ENCODE measurements at regions not wholly inside any gene's neighbourhood (a gene's known extent, or its start where the extent isn't known, plus 50 kb on each side); places are given as distances from the start of the nearest gene placed in this dataset.
"Not testable (repeated sequence)": the region's sequence is repeated elsewhere in the genome, so short reads cannot be mapped to it uniquely, and the experiment has no call there.

DNA sequence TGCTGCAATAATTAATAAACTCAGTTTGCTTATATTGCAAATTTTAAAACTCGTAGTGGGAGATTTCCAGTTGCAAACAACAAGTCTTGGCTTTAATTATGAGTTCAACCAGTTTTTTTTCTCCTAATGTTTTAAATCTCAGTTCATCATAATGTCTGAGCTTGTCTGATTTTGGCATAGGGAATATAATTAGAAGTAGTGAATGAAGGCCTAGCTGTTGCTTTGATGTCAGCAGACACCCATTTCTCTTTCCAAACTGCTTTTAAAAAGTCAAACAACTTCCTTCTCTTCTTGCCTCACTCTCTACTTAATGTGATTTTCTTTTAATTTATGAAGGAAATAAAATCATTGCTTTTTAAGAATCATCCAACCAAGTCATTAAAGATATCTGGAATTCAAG, 1462.1 kb downstream of the DPP10 start:
- DNase-seq: no peak

DNA sequence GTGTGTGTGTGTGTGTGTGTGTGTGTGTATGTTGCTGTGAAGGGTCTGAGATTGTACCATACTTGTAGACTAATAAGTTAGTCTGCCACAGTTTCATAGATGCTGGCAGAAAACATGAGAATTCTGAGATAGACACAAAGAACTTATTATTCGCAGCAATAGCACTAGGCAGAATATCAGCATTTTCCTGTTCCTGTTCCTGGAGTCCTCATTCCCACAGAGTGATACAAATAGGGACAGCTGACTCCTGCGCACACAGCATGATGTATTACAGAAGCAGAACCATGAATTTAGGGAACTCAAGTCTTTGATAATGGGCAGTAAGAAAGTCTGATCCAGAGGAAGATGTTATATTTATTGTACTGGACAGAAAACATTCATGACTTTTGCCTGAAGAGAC, 1466.3 kb downstream of the DPP10 start:
- no peak for DNase-seq

DNA sequence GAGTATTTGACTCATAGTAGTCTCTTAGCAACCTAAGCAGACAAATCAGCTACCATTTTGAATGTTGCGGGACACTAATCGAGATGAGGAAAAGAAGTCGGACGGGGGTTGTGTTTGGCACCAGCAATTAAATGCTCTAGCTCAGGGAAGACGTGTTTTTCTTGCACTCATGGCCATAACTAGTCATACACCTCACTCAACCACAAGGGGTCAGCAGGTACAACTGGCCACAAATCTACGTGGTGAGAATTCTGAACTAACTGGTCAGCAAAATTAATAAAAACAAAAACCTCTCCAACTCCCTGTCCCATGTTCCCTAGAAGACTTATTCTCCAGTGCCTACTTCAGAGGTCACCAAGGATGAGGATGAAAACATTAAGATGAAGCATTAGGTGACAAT, 1467.8 kb downstream of the DPP10 start:
- no peak for DNase-seq

GRCh38 chr2:115913921-115914320, 1471.5 kb downstream of the DPP10 start:
- DNase-seq: no peak

- no peak for DNase-seq
These were observed 1479.1 kb downstream of the DPP10 start for GRCh38 chr2:115921541-115921940.

DNA sequence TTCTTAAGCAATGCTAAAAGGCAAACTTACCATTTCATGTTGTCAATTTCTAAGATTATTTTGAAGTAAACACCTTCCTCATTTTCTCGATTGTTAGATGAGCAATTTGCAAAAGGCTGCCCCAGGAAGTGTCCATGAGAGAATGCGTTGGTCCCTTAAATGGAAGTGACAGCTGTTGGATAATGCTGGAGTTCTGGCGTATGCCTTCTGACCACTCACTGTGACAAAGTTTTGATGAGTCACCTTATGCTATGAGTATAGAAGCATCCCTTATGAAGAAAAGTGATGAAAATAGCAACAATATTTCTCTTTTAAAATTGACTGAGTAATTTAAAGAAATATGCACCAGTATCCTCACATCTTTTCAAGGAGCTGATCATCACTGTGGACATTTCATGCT, 1497.5 kb downstream of the DPP10 start:
- DNase-seq: no peak

GRCh38 chr2:115942800-115943199, 1500.4 kb downstream of the DPP10 start:
- no peak for DNase-seq

GRCh38 chr2:115946341-115946740, 1503.9 kb downstream of the DPP10 start:
- no peak for DNase-seq

DNA sequence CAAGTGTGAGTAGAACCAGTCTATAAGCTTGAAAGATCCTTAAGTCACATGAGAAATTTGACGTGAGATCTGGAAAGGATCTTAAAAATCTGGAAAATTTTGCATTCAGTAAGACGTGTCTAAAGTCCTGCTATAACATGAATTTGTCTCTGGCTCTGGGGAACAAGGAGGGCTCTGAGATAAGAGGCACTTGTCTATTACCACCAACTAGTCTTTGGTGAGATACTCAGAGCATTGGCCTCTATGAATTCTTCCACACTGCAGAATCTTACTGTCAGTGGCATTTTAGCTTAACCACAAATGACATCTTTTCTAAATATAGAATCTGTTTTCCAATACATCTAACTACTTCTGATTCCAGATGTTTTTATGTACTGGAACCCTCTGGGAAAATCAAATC, 1504.5 kb downstream of the DPP10 start:
- no peak for DNase-seq

- no peak for DNase-seq
These were observed 1534.5 kb downstream of the DPP10 start for GRCh38 chr2:115976916-115977315.

DNA sequence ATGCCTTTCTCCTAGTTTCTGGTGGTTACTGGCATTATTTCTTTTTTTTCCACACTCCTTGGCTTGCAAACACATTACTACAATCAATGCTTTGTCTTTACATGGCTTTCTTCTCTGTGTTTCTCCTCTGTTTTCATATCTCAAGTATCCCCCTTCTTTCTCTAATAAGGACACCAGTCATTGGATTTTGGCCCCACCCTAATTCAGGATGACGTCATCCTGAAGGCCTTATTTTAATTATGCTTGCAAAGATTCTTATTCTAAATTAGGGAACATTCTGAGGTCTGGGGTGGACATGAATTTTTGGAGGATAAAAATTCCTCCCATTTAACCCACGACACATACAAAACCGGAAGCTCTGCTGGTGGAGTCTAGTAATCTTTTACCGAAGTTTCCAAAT, 1556.6 kb downstream of the DPP10 start:
- DNase-seq: no peak

- DNase-seq: no peak
These were observed 1580.6 kb downstream of the DPP10 start for GRCh38 chr2:116023026-116023425.

GRCh38 chr2:116038758-116039157, 1596.3 kb downstream of the DPP10 start:
- not testable (repeated sequence) for DNase-seq

DNA sequence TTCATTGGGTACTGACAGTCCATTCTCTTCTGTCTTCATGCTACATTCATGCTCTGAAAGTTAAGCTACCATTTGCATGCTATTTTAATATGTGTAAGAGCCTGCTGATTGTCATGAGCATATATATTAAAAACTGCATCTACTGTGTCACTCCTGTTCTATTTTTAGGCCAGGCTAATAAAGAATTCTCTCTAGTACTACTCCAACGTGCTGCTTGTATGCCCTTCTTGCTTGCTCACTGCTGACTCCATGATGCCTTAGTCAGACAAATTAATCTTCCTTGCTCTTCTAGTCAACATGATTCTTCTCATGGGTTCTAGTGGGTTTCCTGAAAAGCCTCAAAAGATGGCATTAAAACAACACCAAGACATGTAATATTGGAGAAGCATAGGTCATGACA, 1600.1 kb downstream of the DPP10 start:
- no peak for DNase-seq

- no peak for DNase-seq
These were observed 1615.1 kb downstream of the DPP10 start for GRCh38 chr2:116057538-116057937.

- DNase-seq: no peak
These were observed 1618.6 kb downstream of the DPP10 start for GRCh38 chr2:116061023-116061422.

- DNase-seq: no peak
These were observed 1631.3 kb downstream of the DPP10 start for GRCh38 chr2:116073731-116074130.

- DNase-seq: no peak
These were observed 1631.7 kb downstream of the DPP10 start for GRCh38 chr2:116074161-116074560.

- no peak for DNase-seq
These were observed 1645.8 kb downstream of the DPP10 start for GRCh38 chr2:116088236-116088635.

GRCh38 chr2:116094196-116094595, 1651.8 kb downstream of the DPP10 start:
- DNase-seq: no peak

DNA sequence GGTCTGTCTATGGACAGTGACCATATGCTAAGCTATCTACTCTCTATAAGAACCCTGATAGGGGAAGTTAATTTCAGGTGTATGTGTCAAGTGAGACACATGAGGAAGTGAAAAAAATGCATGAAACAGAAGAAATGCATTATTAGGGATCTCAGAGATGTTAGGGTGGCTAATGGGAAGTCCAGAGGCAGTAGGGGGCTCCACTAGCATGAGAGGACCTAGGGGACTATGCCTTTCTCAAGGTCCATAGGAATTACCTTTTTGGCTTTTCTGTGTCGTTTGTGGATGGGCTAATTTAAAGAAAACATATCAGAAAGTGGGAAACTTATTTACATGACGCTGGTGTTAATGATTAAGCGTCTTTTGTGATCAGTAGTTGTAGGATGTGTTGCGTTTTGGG, 1653.2 kb downstream of the DPP10 start:
- no peak for DNase-seq

DNA sequence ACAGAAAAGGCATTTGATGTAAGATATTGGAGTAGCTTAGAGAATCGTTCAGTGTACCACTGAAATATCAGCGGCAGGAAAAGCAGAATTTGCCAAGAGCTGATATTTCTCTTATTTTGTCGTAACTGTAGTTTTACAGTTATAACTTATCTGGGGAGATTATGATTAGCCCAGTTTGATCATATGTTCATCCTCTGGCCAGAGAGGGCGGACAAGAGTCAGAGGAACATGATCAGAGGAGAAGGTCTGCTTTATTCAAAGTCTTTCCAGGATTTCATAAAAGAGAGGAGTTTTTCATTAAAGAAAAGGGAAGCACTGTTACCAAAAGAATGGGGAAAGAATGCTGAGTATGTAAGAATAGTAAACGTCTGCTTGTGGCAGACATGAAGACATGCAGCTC, 1655.6 kb downstream of the DPP10 start:
- no peak for DNase-seq

DNA sequence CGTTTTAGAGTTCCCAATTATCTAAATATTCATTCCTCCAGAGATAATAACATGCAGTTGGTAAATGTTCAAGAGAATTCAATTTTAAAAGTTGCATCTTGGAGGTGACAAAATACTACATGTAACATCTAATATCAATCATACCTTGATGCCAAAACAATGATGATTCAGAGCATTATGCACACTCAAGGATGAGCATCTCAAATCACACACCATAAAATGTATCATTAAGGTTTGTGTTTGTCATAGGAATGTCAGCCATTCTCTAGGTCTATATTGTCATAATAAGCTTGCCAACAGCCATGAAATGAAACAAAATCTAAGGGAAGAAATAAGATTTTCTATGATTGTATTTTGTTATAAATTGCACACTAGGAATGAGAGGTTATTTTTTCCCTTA, 1667.0 kb downstream of the DPP10 start:
- no peak for DNase-seq

- DNase-seq: no peak
These were observed 1675.4 kb downstream of the DPP10 start for GRCh38 chr2:116117845-116118244.

GRCh38 chr2:116132833-116133232, 1681.7 kb upstream of the DDX18 start:
- no peak for DNase-seq

GRCh38 chr2:116133381-116133942, 1681.0 kb upstream of the DDX18 start:
- no peak for DNase-seq

Measured in NK-92 treated with Interleukin-12 subunit alpha and Interleukin-12 subunit beta, amount 100 ng/mL, for 24 hours (cell line).